ENCODE measurements at regions not wholly inside any gene's neighbourhood (a gene's known extent, or its start where the extent isn't known, plus 50 kb on each side); places are given as distances from the start of the nearest gene placed in this dataset.

DNA sequence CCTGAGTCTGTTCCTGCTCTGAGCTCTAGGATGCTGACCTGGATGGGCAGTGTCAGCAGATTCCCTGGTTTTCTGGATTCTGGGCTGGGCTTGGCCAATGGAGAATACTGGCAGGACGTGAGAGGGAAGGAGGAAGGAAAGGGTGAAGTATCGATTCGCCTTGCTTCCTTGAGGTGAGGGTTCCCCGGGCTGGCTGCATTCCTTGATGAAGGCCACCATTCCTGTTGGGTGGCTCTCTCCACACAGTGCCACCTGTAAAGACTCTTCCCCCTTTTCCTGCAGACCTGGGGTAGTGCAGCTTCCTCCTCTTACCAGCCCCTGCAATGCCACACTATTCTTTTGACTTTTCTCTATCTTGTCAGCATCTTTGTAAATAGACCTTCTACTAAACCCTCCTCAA is 58.1 kb upstream of the TANC2 start:
- no peak for TF ChIP-seq CTCF (IDR thresholded peaks at IDR 0.05; ENCODE audit: low read depth, low read length)
- no peak for TF ChIP-seq EZH2phosphoT487 (IDR thresholded peaks at IDR 0.05; ENCODE audit: low read depth)
